ENCODE measurements at regions not wholly inside any gene's neighbourhood (a gene's known extent, or its start where the extent isn't known, plus 50 kb on each side); places are given as distances from the start of the nearest gene placed in this dataset.

GRCh38 chr10:29857843-29858701 lies 201.3 kb downstream of the JCAD start:
- DNase-seq (ENCODE audit: low read depth, low spot score): no peak

GRCh38 chr10:29856295-29856694 lies 203.1 kb downstream of the JCAD start:
- DNase-seq (ENCODE audit: low read depth, low spot score): no peak

- no peak for DNase-seq (ENCODE audit: low read depth, low spot score)
Observed at GRCh38 chr10:29853913-29854312, 205.5 kb downstream of the JCAD start.

- no peak for DNase-seq (ENCODE audit: low read depth, low spot score)
Observed at GRCh38 chr10:29851241-29851640, 208.1 kb downstream of the JCAD start.

- DNase-seq (ENCODE audit: low read depth, low spot score): no peak
Observed at GRCh38 chr10:29850371-29850770, 209.0 kb downstream of the JCAD start.

GRCh38 chr10:29849886-29850285 lies 209.5 kb downstream of the JCAD start:
- DNase-seq (ENCODE audit: low read depth, low spot score): no peak

- peak; percentile 80 for DNase-seq (ENCODE audit: low read depth, low spot score)
Observed at GRCh38 chr10:29849126-29849833, 210.1 kb downstream of the JCAD start.

GRCh38 chr10:29846881-29847280 lies 212.1 kb upstream of the SVIL start:
- no peak for DNase-seq (ENCODE audit: low read depth, low spot score)

GRCh38 chr10:29845166-29845565 lies 210.4 kb upstream of the SVIL start:
- DNase-seq (ENCODE audit: low read depth, low spot score): no peak

GRCh38 chr10:29843143-29843542 lies 208.4 kb upstream of the SVIL start:
- no peak for DNase-seq (ENCODE audit: low read depth, low spot score)

- no peak for DNase-seq (ENCODE audit: low read depth, low spot score)
Observed at GRCh38 chr10:29841724-29842649, 207.2 kb upstream of the SVIL start.

GRCh38 chr10:29840516-29841276 lies 205.9 kb upstream of the SVIL start:
- DNase-seq (ENCODE audit: low read depth, low spot score): no peak

- DNase-seq (ENCODE audit: low read depth, low spot score): no peak
Observed at GRCh38 chr10:29839826-29840515, 205.2 kb upstream of the SVIL start.

GRCh38 chr10:29838539-29838938 lies 203.8 kb upstream of the SVIL start:
- no peak for DNase-seq (ENCODE audit: low read depth, low spot score)

- no peak for DNase-seq (ENCODE audit: low read depth, low spot score)
Observed at GRCh38 chr10:29837586-29837985, 202.8 kb upstream of the SVIL start.

GRCh38 chr10:29836396-29836795 lies 201.6 kb upstream of the SVIL start:
- no peak for DNase-seq (ENCODE audit: low read depth, low spot score)

- DNase-seq (ENCODE audit: low read depth, low spot score): no peak
Observed at GRCh38 chr10:29835055-29835454, 200.3 kb upstream of the SVIL start.

- no peak for DNase-seq (ENCODE audit: low read depth, low spot score)
Observed at GRCh38 chr10:29830531-29831512, 196.1 kb upstream of the SVIL start.

- no peak for DNase-seq (ENCODE audit: low read depth, low spot score)
Observed at GRCh38 chr10:29829776-29830175, 195.0 kb upstream of the SVIL start.

Data from smooth muscle cell of the brain vasculature (primary cell).